HG02610 (cell line): ENCODE measurements at regions not wholly inside any gene's neighbourhood (a gene's known extent, or its start where the extent isn't known, plus 50 kb on each side); places are given as distances from the start of the nearest gene placed in this dataset.

ENCODE experiments used
- ATAC-seq: cut with Tn5 transposase; IDR thresholded peaks from one replicate; pipeline ENCODE4 v1.9.1; 2021; ENCODE audit warnings: mild to moderate bottlenecking, moderate library complexity; ENCODE audit not compliant: unreplicated experiment

- no peak for ATAC-seq
Observed at GRCh38 chr19:28948026-28948425, 264.9 kb downstream of the UQCRFS1 start.

GRCh38 chr19:28943651-28944050, 269.3 kb downstream of the UQCRFS1 start:
- no peak for ATAC-seq

- ATAC-seq: no peak
Observed at GRCh38 chr19:28941833-28942232, 271.1 kb downstream of the UQCRFS1 start.

- ATAC-seq: no peak
Observed at GRCh38 chr19:28940751-28941500, 272.0 kb downstream of the UQCRFS1 start.

- no peak for ATAC-seq
Observed at GRCh38 chr19:28939236-28939635, 273.7 kb downstream of the UQCRFS1 start.

GRCh38 chr19:28936001-28936400, 276.9 kb downstream of the UQCRFS1 start:
- no peak for ATAC-seq

- no peak for ATAC-seq
Observed at GRCh38 chr19:28934631-28935030, 278.3 kb downstream of the UQCRFS1 start.

GRCh38 chr19:28933039-28933438, 279.9 kb downstream of the UQCRFS1 start:
- no peak for ATAC-seq

GRCh38 chr19:28932446-28932845, 280.5 kb downstream of the UQCRFS1 start:
- no peak for ATAC-seq

- ATAC-seq: no peak
Observed at GRCh38 chr19:28929006-28929405, 283.9 kb downstream of the UQCRFS1 start.

GRCh38 chr19:28927456-28927855, 285.5 kb downstream of the UQCRFS1 start:
- no peak for ATAC-seq

- ATAC-seq: no peak
Observed at GRCh38 chr19:28920269-28921066, 292.5 kb downstream of the UQCRFS1 start.

- no peak for ATAC-seq
Observed at GRCh38 chr19:28917621-28918020, 295.3 kb downstream of the UQCRFS1 start.

- ATAC-seq: no peak
Observed at GRCh38 chr19:28915737-28916460, 297.1 kb downstream of the UQCRFS1 start.

- ATAC-seq: no peak
Observed at GRCh38 chr19:28915202-28915601, 297.7 kb downstream of the UQCRFS1 start.

GRCh38 chr19:28914173-28914572, 298.8 kb downstream of the UQCRFS1 start:
- ATAC-seq: no peak

- ATAC-seq: no peak
Observed at GRCh38 chr19:28913626-28914025, 299.3 kb downstream of the UQCRFS1 start.

GRCh38 chr19:28908941-28909340, 304.0 kb downstream of the UQCRFS1 start:
- no peak for ATAC-seq

- no peak for ATAC-seq
Observed at GRCh38 chr19:28907534-28907933, 305.4 kb downstream of the UQCRFS1 start.

GRCh38 chr19:28905996-28906395, 307.0 kb downstream of the UQCRFS1 start:
- no peak for ATAC-seq

- no peak for ATAC-seq
Observed at GRCh38 chr19:28899703-28900102, 313.2 kb downstream of the UQCRFS1 start.

GRCh38 chr19:28898249-28898648, 314.7 kb downstream of the UQCRFS1 start:
- ATAC-seq: no peak
